ENCODE measurements at regions not wholly inside any gene's neighbourhood (a gene's known extent, or its start where the extent isn't known, plus 50 kb on each side); places are given as distances from the start of the nearest gene placed in this dataset.
"Not testable (repeated sequence)": the region's sequence is repeated elsewhere in the genome, so short reads cannot be mapped to it uniquely, and the experiment has no call there.

DNA sequence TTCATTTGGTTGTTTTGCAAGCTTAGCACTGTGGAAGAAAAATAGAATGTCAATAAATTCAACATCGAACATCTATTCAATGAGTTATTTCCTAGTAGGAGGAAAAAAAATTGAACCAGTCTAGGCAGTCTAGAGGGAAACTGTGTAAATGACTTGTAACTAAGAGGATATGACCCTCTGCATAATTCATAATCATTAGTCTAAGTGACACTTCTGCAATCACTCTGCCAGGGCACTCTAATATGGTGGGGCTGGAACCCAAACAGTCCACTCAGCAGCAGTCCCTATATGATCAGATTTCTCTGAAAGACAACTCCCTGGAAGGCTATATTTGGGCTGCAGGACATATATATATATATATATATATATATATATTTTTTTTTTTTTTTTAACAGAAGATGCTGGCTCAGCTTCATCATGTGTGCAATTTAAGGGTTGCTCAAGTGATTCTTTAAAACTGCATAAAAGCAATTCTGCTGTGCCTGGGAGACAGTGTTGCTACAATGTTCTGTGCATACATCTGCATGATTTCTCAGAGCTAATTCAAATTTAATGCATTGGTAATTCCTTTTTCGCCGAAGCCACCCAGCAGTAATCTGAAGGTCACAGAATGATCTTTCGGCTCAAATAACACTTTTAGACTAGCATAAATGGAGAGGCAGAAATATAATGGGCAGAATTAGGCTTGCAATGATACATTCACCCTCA, 482.1 kb upstream of the ZNF608 start:
- H3K4me1 ChIP-seq (ENCODE audit: control insufficient read depth, insufficient read depth, low read length) = no peaks in the 10 kb centered on the region
- H3K36me3 ChIP-seq (ENCODE audit: control insufficient read depth, insufficient read depth, low read length) = no peaks in the 10 kb centered on the region
- H3K9me3 ChIP-seq (ENCODE audit: control insufficient read depth, insufficient read depth, low read depth, low read length) = 0 out of 2 replicates have a peak, but pooled peaks cover 2% of the 10 kb centered on the region
- no peaks in the 10 kb centered on the region for H3K27me3 ChIP-seq (ENCODE audit: control insufficient read depth, insufficient read depth, low read length)
- H3K4me3 ChIP-seq (ENCODE audit: low read depth, low read length) = no peak overlapping the region
- H3K9ac ChIP-seq (ENCODE audit: low read length) = no peak overlapping the region
- no peak overlapping the region for H3K27ac ChIP-seq (ENCODE audit: low read depth, low read length)

GRCh38 chr5:125229556-125229955, 483.1 kb upstream of the ZNF608 start:
- no peaks in the 10 kb centered on the region for H3K36me3 ChIP-seq (ENCODE audit: control insufficient read depth, insufficient read depth, low read length)
- no peaks in the 10 kb centered on the region; the same call in 1 of the 2 replicates for H3K4me1 ChIP-seq (ENCODE audit: control insufficient read depth, insufficient read depth, low read length)
- H3K27ac ChIP-seq (ENCODE audit: low read depth, low read length) = no peak overlapping the region
- no peak overlapping the region for H3K4me3 ChIP-seq (ENCODE audit: low read depth, low read length)
- H3K27me3 ChIP-seq (ENCODE audit: control insufficient read depth, insufficient read depth, low read length) = no peaks in the 10 kb centered on the region
- H3K9me3 ChIP-seq (ENCODE audit: control insufficient read depth, insufficient read depth, low read depth, low read length) = 0 out of 2 replicates have a peak, but pooled peaks cover 2% of the 10 kb centered on the region
- no peak overlapping the region for H3K9ac ChIP-seq (ENCODE audit: low read length)

- Histone ChIP-seq H3K9ac (ENCODE audit: low read length) (no peak overlapping the region), H3K4me3 (ENCODE audit: low read depth, low read length) (no peak overlapping the region), H3K27me3 (ENCODE audit: control insufficient read depth, insufficient read depth, low read length) (no peaks in the 10 kb centered on the region), H3K9me3 (ENCODE audit: control insufficient read depth, insufficient read depth, low read depth, low read length) (0 out of 2 replicates have a peak, but pooled peaks cover 2% of the 10 kb centered on the region), H3K27ac (ENCODE audit: low read depth, low read length) (no peak overlapping the region), H3K36me3 (ENCODE audit: control insufficient read depth, insufficient read depth, low read length) (no peaks in the 10 kb centered on the region), H3K4me1 (ENCODE audit: control insufficient read depth, insufficient read depth, low read length) (peaks cover 23% of the 10 kb centered on the region)
These were observed 486.4 kb upstream of the ZNF608 start for GRCh38 chr5:125232779-125233230.

DNA sequence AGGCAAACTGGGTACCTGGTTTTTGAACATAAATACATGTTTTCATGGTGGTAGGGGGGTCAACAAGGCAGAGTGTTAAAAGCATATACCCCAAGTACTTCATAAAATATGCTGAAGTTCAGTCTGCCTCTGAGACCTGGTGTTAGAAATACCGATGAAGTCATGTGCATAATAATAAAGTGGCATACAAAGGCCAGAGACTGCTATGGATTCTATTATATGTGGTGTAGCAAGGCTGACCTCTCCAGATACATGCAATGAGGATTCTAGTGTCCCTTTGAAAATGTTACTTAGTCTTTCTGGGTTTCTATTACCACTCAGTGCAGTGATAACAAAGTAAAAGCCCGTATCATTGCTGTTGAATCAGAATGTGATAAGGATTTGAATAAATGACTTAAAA, 487.5 kb upstream of the ZNF608 start:
- Histone ChIP-seq H3K9me3 (ENCODE audit: control insufficient read depth, insufficient read depth, low read depth, low read length) (0 out of 2 replicates have a peak, but pooled peaks cover 2% of the 10 kb centered on the region), H3K36me3 (ENCODE audit: control insufficient read depth, insufficient read depth, low read length) (no peaks in the 10 kb centered on the region), H3K4me1 (ENCODE audit: control insufficient read depth, insufficient read depth, low read length) (peaks cover 23% of the 10 kb centered on the region), H3K27ac (ENCODE audit: low read depth, low read length) (no peak overlapping the region), H3K9ac (ENCODE audit: low read length) (no peak overlapping the region), H3K4me3 (ENCODE audit: low read depth, low read length) (no peak overlapping the region), H3K27me3 (ENCODE audit: control insufficient read depth, insufficient read depth, low read length) (no peaks in the 10 kb centered on the region)

DNA sequence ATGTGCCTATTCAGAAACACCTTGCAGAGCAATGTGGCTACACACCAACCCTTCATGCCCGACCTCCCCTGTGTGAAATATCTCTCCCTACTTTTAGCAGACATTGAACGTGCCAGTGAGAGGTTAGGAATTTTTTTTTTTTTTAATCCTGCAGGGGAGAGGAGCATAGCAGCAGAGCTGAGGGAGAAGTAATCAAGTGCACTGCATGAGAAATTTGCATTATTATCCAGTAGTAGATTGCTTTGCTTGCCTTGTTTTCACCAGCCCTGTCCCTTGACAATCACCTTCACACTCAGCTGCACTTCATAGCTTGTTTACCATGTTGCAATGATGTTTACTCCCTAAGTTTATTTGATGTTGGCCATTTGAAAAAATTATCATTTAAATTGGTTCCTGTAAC, 489.6 kb upstream of the ZNF608 start:
- H3K4me3 ChIP-seq (ENCODE audit: low read depth, low read length) = no peak overlapping the region
- no peaks in the 10 kb centered on the region for H3K9me3 ChIP-seq (ENCODE audit: control insufficient read depth, insufficient read depth, low read depth, low read length)
- no peaks in the 10 kb centered on the region for H3K36me3 ChIP-seq (ENCODE audit: control insufficient read depth, insufficient read depth, low read length)
- H3K4me1 ChIP-seq (ENCODE audit: control insufficient read depth, insufficient read depth, low read length) = peaks cover 23% of the 10 kb centered on the region
- no peak overlapping the region for H3K9ac ChIP-seq (ENCODE audit: low read length)
- H3K27me3 ChIP-seq (ENCODE audit: control insufficient read depth, insufficient read depth, low read length) = no peaks in the 10 kb centered on the region
- H3K27ac ChIP-seq (ENCODE audit: low read depth, low read length) = no peak overlapping the region

GRCh38 chr5:125236981-125237380, 490.5 kb upstream of the ZNF608 start:
- Histone ChIP-seq H3K36me3 (ENCODE audit: control insufficient read depth, insufficient read depth, low read length) (no peaks in the 10 kb centered on the region), H3K9me3 (ENCODE audit: control insufficient read depth, insufficient read depth, low read depth, low read length) (peaks cover 6% of the 10 kb centered on the region; the same call in 1 of the 2 replicates), H3K27ac (ENCODE audit: low read depth, low read length) (no peak overlapping the region), H3K4me3 (ENCODE audit: low read depth, low read length) (no peak overlapping the region), H3K9ac (ENCODE audit: low read length) (no peak overlapping the region), H3K27me3 (ENCODE audit: control insufficient read depth, insufficient read depth, low read length) (no peaks in the 10 kb centered on the region), H3K4me1 (ENCODE audit: control insufficient read depth, insufficient read depth, low read length) (peaks cover 23% of the 10 kb centered on the region)

- no peaks in the 10 kb centered on the region for H3K36me3 ChIP-seq (ENCODE audit: control insufficient read depth, insufficient read depth, low read length)
- H3K27me3 ChIP-seq (ENCODE audit: control insufficient read depth, insufficient read depth, low read length) = no peaks in the 10 kb centered on the region
- H3K4me3 ChIP-seq (ENCODE audit: low read depth, low read length) = no peak overlapping the region
- H3K27ac ChIP-seq (ENCODE audit: low read depth, low read length) = no peak overlapping the region
- no peak overlapping the region for H3K9ac ChIP-seq (ENCODE audit: low read length)
- no peaks in the 10 kb centered on the region for H3K4me1 ChIP-seq (ENCODE audit: control insufficient read depth, insufficient read depth, low read length)
- H3K9me3 ChIP-seq (ENCODE audit: control insufficient read depth, insufficient read depth, low read depth, low read length) = peaks cover 17% of the 10 kb centered on the region; the same call in 1 of the 2 replicates
These were observed 498.1 kb upstream of the ZNF608 start for GRCh38 chr5:125244531-125244930.

DNA sequence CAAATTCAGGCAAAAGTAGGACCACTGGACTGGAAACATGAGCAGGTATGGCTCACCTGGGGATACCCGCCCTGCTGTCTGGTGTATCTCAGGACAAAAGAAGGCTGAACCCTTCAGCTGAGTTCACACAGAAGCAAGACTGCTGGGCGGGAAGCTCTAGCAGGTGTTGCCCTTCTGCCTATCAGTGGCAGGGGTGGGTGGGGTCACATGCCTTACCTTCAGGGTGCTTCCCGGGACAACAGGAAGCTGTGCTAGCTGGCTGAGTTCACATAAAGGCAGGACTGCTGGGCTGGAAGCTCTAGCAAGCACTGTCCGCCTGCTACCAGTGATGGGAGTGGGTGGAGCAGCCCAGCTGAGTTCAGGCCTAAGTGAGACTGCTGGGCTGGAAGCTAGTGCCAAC, 498.8 kb upstream of the ZNF608 start:
- Histone ChIP-seq H3K27me3 (ENCODE audit: control insufficient read depth, insufficient read depth, low read length) (no peaks in the 10 kb centered on the region), H3K9ac (ENCODE audit: low read length) (no peak overlapping the region), H3K4me1 (ENCODE audit: control insufficient read depth, insufficient read depth, low read length) (no peaks in the 10 kb centered on the region), H3K36me3 (ENCODE audit: control insufficient read depth, insufficient read depth, low read length) (no peaks in the 10 kb centered on the region), H3K27ac (ENCODE audit: low read depth, low read length) (no peak overlapping the region), H3K4me3 (ENCODE audit: low read depth, low read length) (no peak overlapping the region), H3K9me3 (ENCODE audit: control insufficient read depth, insufficient read depth, low read depth, low read length) (peaks cover 17% of the 10 kb centered on the region; the same call in 1 of the 2 replicates)

GRCh38 chr5:125249400-125249799, 503.0 kb upstream of the ZNF608 start:
- Histone ChIP-seq H3K9me3 (ENCODE audit: control insufficient read depth, insufficient read depth, low read depth, low read length) (peaks cover 36% of the 10 kb centered on the region), H3K4me1 (ENCODE audit: control insufficient read depth, insufficient read depth, low read length) (no peaks in the 10 kb centered on the region), H3K36me3 (ENCODE audit: control insufficient read depth, insufficient read depth, low read length) (no peaks in the 10 kb centered on the region), H3K27ac (ENCODE audit: low read depth, low read length) (no peak overlapping the region), H3K27me3 (ENCODE audit: control insufficient read depth, insufficient read depth, low read length) (no peaks in the 10 kb centered on the region), H3K9ac (ENCODE audit: low read length) (no peak overlapping the region), H3K4me3 (ENCODE audit: low read depth, low read length) (no peak overlapping the region)

- no peaks in the 10 kb centered on the region for H3K27me3 ChIP-seq (ENCODE audit: control insufficient read depth, insufficient read depth, low read length)
- H3K36me3 ChIP-seq (ENCODE audit: control insufficient read depth, insufficient read depth, low read length) = no peaks in the 10 kb centered on the region
- H3K4me3 ChIP-seq (ENCODE audit: low read depth, low read length) = no peak overlapping the region
- no peaks in the 10 kb centered on the region for H3K4me1 ChIP-seq (ENCODE audit: control insufficient read depth, insufficient read depth, low read length)
- peaks cover 41% of the 10 kb centered on the region for H3K9me3 ChIP-seq (ENCODE audit: control insufficient read depth, insufficient read depth, low read depth, low read length)
- H3K27ac ChIP-seq (ENCODE audit: low read depth, low read length) = no peak overlapping the region
- no peak overlapping the region for H3K9ac ChIP-seq (ENCODE audit: low read length)
These were observed 505.3 kb upstream of the ZNF608 start for GRCh38 chr5:125251703-125252102.

DNA sequence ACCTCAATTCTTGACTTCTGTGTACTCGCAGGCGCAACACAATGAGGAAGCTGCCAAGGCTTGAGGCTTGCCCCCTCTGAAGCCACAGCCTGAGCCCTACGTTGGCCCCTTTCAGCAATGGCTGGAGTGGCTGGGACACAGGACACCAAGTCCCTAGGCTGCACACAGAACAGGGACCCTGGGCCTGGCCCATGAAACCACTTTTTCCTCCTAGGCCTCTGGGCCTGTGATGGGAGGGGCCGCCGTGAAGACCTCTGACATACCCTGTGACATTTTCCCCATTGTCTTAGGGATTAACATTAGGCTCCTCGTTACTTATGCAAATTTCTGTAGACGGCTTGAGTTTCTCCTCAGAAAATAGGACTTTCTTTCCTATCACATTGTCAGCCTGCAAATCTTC, 507.2 kb upstream of the ZNF608 start:
- not testable (repeated sequence) for H3K4me3 ChIP-seq (ENCODE audit: low read depth, low read length); H3K36me3 ChIP-seq (ENCODE audit: control insufficient read depth, insufficient read depth, low read length); H3K27me3 ChIP-seq (ENCODE audit: control insufficient read depth, insufficient read depth, low read length); H3K4me1 ChIP-seq (ENCODE audit: control insufficient read depth, insufficient read depth, low read length); H3K27ac ChIP-seq (ENCODE audit: low read depth, low read length); H3K9ac ChIP-seq (ENCODE audit: low read length)
- H3K9me3 ChIP-seq (ENCODE audit: control insufficient read depth, insufficient read depth, low read depth, low read length) = peaks cover 35% of the 10 kb centered on the region

Measured in HUES6 (cell line).